H9 (cell line): ENCODE measurements at regions not wholly inside any gene's neighbourhood (a gene's known extent, or its start where the extent isn't known, plus 50 kb on each side); places are given as distances from the start of the nearest gene placed in this dataset.

Experiments used
- DNase-seq: peaks from one replicate; pipeline ENCODE4 v3.0.0-alpha.2; 2017
- H2AFZ ChIP-seq: one replicate; pipeline ENCODE4 v1.6.1; 2013; ENCODE audit warnings: mild to moderate bottlenecking, low read length, control low read depth, moderate library complexity
- H2AK5ac ChIP-seq: 2 replicates; pipeline ENCODE4 v1.6.1; 2013; ENCODE audit warnings: low read length, control low read depth, mixed read lengths; ENCODE audit not compliant: insufficient read length
- H2BK120ac ChIP-seq: one replicate; pipeline ENCODE4 v1.6.1; 2013; ENCODE audit warnings: low read depth, mild to moderate bottlenecking, low read length, control low read depth, inconsistent platforms; ENCODE audit not compliant: poor library complexity, severe bottlenecking
- H2BK12ac ChIP-seq: 2 replicates; pipeline ENCODE4 v1.6.1; 2013; ENCODE audit warnings: low read length, control low read depth, mixed read lengths, low read depth; ENCODE audit not compliant: insufficient read length
- H2BK15ac ChIP-seq: 2 replicates; pipeline ENCODE4 v1.6.1; 2013; ENCODE audit warnings: low read depth, low read length, control low read depth
- H2BK20ac ChIP-seq: one replicate; pipeline ENCODE4 v1.6.1; 2013; ENCODE audit warnings: low read depth, mild to moderate bottlenecking, low read length, control low read depth, inconsistent platforms; ENCODE audit not compliant: poor library complexity, severe bottlenecking
- H2BK5ac ChIP-seq: 2 replicates; pipeline ENCODE4 v1.6.1; 2013; ENCODE audit warnings: low read length, control low read depth, mixed read lengths; ENCODE audit not compliant: insufficient read length
- H3K14ac ChIP-seq: 2 replicates; pipeline ENCODE4 v1.6.1; 2013; ENCODE audit warnings: low read length, control low read depth; ENCODE audit not compliant: insufficient read depth
- H3K18ac ChIP-seq: 2 replicates; pipeline ENCODE4 v1.6.1; 2013; ENCODE audit warnings: low read depth, mild to moderate bottlenecking, mixed read lengths, low read length, control low read depth; ENCODE audit not compliant: insufficient read length
- H3K23ac ChIP-seq: 2 replicates; pipeline ENCODE4 v1.6.1; 2013; ENCODE audit warnings: low read length, control low read depth, mixed read lengths, low read depth; ENCODE audit not compliant: insufficient read length
- H3K23me2 ChIP-seq: 2 replicates; pipeline ENCODE4 v1.6.1; 2013; ENCODE audit warnings: low read depth, mild to moderate bottlenecking, mixed read lengths, low read length, control low read depth; ENCODE audit not compliant: insufficient read length, poor library complexity, severe bottlenecking
- H3K27ac ChIP-seq: 2 replicates; pipeline ENCODE4 v1.5.1; 2013; ENCODE audit warnings: low read length, control low read depth, mixed read lengths, low read depth; ENCODE audit not compliant: insufficient read length
- H3K27me3 ChIP-seq: 2 replicates; pipeline ENCODE4 v1.6.1; 2013; ENCODE audit warnings: low read length, control low read depth, inconsistent platforms; ENCODE audit not compliant: insufficient read depth
- H3K4ac ChIP-seq: 2 replicates; pipeline ENCODE4 v1.6.1; 2013; ENCODE audit warnings: low read depth, mild to moderate bottlenecking, control low read depth, inconsistent platforms, low read length, moderate library complexity
- H3K4me1 ChIP-seq: 2 replicates; pipeline ENCODE4 v1.6.1; 2013; ENCODE audit warnings: low read length, control low read depth, inconsistent platforms; ENCODE audit not compliant: insufficient read depth
- H3K4me2 ChIP-seq: 2 replicates; pipeline ENCODE4 v1.6.1; 2013; ENCODE audit warnings: low read length, control low read depth, mixed read lengths; ENCODE audit not compliant: insufficient read length, insufficient read depth
- H3K56ac ChIP-seq: 2 replicates; pipeline ENCODE4 v1.6.1; 2013; ENCODE audit warnings: low read depth, mild to moderate bottlenecking, mixed read lengths, low read length, control low read depth; ENCODE audit not compliant: insufficient read length
- H3K79me1 ChIP-seq: 2 replicates; pipeline ENCODE4 v1.6.1; 2013; ENCODE audit warnings: low read depth, mild to moderate bottlenecking, moderate library complexity, low read length, control low read depth, inconsistent platforms; ENCODE audit not compliant: insufficient read depth, poor library complexity, severe bottlenecking
- H3K79me2 ChIP-seq: 2 replicates; pipeline ENCODE4 v1.6.1; 2013; ENCODE audit warnings: low read length, control low read depth, inconsistent platforms; ENCODE audit not compliant: insufficient read depth
- H3K9ac ChIP-seq: 2 replicates; pipeline ENCODE4 v1.6.1; 2013; ENCODE audit warnings: low read length, control low read depth, mixed read lengths; ENCODE audit not compliant: insufficient read length; ENCODE audit errors: extremely low read depth
- H3K9me3 ChIP-seq: one replicate; pipeline ENCODE4 v1.6.1; 2013; ENCODE audit warnings: low read depth, low read length, inconsistent platforms; ENCODE audit not compliant: control insufficient read depth
- H3T11ph ChIP-seq: one replicate; pipeline ENCODE4 v1.6.1; 2013; ENCODE audit warnings: mild to moderate bottlenecking, low read length, control low read depth, inconsistent platforms
- H4K20me1 ChIP-seq: one replicate; pipeline ENCODE4 v1.6.1; 2013; ENCODE audit not compliant: control insufficient read depth, insufficient read length, insufficient read depth
- H4K5ac ChIP-seq: 2 replicates; pipeline ENCODE4 v1.6.1; 2013; ENCODE audit warnings: low read depth, mild to moderate bottlenecking, mixed read lengths, low read length, control low read depth; ENCODE audit not compliant: insufficient read length
- H4K8ac ChIP-seq: replicated peaks from 2 replicates; pipeline ENCODE4 v1.6.1; 2013; ENCODE audit warnings: low read length, control low read depth, mixed read lengths, low read depth; ENCODE audit not compliant: insufficient read length
- H4K91ac ChIP-seq: 2 replicates; pipeline ENCODE4 v1.6.1; 2013; ENCODE audit warnings: low read depth, mild to moderate bottlenecking, moderate library complexity, mixed read lengths, low read length, control low read depth; ENCODE audit not compliant: insufficient read length
- H3K27ac Mint-ChIP-seq, 3 experiments: 2 replicates in 2 of 3; 3 replicates in 1 of 3; pipeline ENCODE4 v1.8.0; 2020 to 2021; ENCODE audit warnings: mixed read lengths in 3 of 3, mild to moderate bottlenecking in 1 of 3, moderate library complexity in 1 of 3
- H3K27me3 Mint-ChIP-seq: 2 replicates; pipeline ENCODE4 v1.8.0; 2021; ENCODE audit warnings: low read depth, mild to moderate bottlenecking, moderate library complexity, mixed read lengths
- H3K36me3 Mint-ChIP-seq, 3 experiments: 2 replicates in 2 of 3; 3 replicates in 1 of 3; pipeline ENCODE4 v1.8.0; 2020 to 2021; ENCODE audit warnings: low read depth in 3 of 3, mixed read lengths in 3 of 3; ENCODE audit not compliant: insufficient read depth in 1 of 3
- H3K4me1 Mint-ChIP-seq, 2 experiments: 2 replicates each; pipeline ENCODE4 v1.8.0; 2020; ENCODE audit warnings: mixed read lengths in 2 of 2
- H3K4me3 Mint-ChIP-seq, 2 experiments: 2 replicates in 1 of 2; 3 replicates in 1 of 2; pipeline ENCODE4 v1.8.0; 2020 to 2021; ENCODE audit warnings: mild to moderate bottlenecking in 2 of 2, mixed read lengths in 2 of 2, moderate library complexity in 1 of 2
- H3K9me3 Mint-ChIP-seq, 2 experiments: 2 replicates in 1 of 2; 3 replicates in 1 of 2; pipeline ENCODE4 v1.8.0; 2020; ENCODE audit warnings: mild to moderate bottlenecking in 2 of 2, mixed read lengths in 2 of 2, moderate library complexity in 1 of 2
- WGBS: extraction: QIAGEN DNeasy Blood & Tissue Kit; methylation state at CpG from one replicate; pipeline ENCODE4 v1.1.7; 2013; ENCODE audit warnings: missing lambda C conversion rate, low lambda C conversion rate, mixed read lengths; ENCODE audit not compliant: insufficient read length; ENCODE audit errors: extremely low coverage; 5-methylcytosine and 5-hydroxymethylcytosine counted together
- TF ChIP-seq, protein P1 (sequence below): fragments of 200-600 bp; sonication (generic); conservative IDR thresholded peaks from 3 replicates; pipeline ENCODE4 v1.8.0; 2021; ENCODE audit warnings: antibody characterized with exemption, mild to moderate bottlenecking

- no peak overlapping the region for H3T11ph ChIP-seq
- peaks cover 7 to 9% (median 8%) of the 10 kb centered on the region in 3 experiments; a peak in 6 of 7 replicates for H3K36me3 Mint-ChIP-seq
- no peak overlapping the region for H3K18ac ChIP-seq
- no peak overlapping the region for H2AK5ac ChIP-seq
- no peaks in the 10 kb centered on the region for H3K9me3 ChIP-seq
- no peak overlapping the region for H3K56ac ChIP-seq
- no peaks in the 10 kb centered on the region for H3K23me2 ChIP-seq
- no peak for DNase-seq
- H4K8ac ChIP-seq, result no peak overlapping the region
- H2AFZ ChIP-seq, result no peak overlapping the region
- no peak overlapping the region for H3K4me2 ChIP-seq
- no peak overlapping the region for H3K27ac ChIP-seq
- peaks cover 2% of the 10 kb centered on the region; the same call in 1 of the 2 replicates for H3K27me3 Mint-ChIP-seq
- no peak overlapping the region for H4K5ac ChIP-seq
- H4K91ac ChIP-seq, result no peak overlapping the region
- H3K27me3 ChIP-seq, result no peaks in the 10 kb centered on the region
- peaks cover 9 to 15% of the 10 kb centered on the region in 2 experiments for H3K9me3 Mint-ChIP-seq
- H3K23ac ChIP-seq, result no peak overlapping the region
- no peak overlapping the region for H2BK12ac ChIP-seq
- H3K4me1 Mint-ChIP-seq, result peaks cover 26 to 35% of the 10 kb centered on the region in 2 experiments
- H3K9ac ChIP-seq, result no peak overlapping the region
- H3K14ac ChIP-seq, result no peak overlapping the region
- H3K4me1 ChIP-seq, result no peaks in the 10 kb centered on the region
- no CpG with 5 or more reads among the region's 16 CpGs for WGBS
- no peak overlapping the region for H3K4me3 Mint-ChIP-seq
- no peak overlapping the region for H2BK5ac ChIP-seq
- no peak overlapping the region for H2BK120ac ChIP-seq
- H2BK20ac ChIP-seq, result no peak overlapping the region
- H2BK15ac ChIP-seq, result no peak overlapping the region
- no peak overlapping the region for H3K4ac ChIP-seq
- no peaks in the 10 kb centered on the region for H4K20me1 ChIP-seq
- no peaks in the 10 kb centered on the region for H3K79me1 ChIP-seq
- no peaks in the 10 kb centered on the region for H3K79me2 ChIP-seq
- peak overlapping the region in 2 of 3 experiments; percentile 45 to 69; a peak in 3 of 7 replicates for H3K27ac Mint-ChIP-seq
- TF ChIP-seq, protein P1, sequence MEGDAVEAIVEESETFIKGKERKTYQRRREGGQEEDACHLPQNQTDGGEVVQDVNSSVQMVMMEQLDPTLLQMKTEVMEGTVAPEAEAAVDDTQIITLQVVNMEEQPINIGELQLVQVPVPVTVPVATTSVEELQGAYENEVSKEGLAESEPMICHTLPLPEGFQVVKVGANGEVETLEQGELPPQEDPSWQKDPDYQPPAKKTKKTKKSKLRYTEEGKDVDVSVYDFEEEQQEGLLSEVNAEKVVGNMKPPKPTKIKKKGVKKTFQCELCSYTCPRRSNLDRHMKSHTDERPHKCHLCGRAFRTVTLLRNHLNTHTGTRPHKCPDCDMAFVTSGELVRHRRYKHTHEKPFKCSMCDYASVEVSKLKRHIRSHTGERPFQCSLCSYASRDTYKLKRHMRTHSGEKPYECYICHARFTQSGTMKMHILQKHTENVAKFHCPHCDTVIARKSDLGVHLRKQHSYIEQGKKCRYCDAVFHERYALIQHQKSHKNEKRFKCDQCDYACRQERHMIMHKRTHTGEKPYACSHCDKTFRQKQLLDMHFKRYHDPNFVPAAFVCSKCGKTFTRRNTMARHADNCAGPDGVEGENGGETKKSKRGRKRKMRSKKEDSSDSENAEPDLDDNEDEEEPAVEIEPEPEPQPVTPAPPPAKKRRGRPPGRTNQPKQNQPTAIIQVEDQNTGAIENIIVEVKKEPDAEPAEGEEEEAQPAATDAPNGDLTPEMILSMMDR, result no peak
Measured at GRCh38 chr7:49669692-49670260, 103.7 kb upstream of the VWC2 start.
